HFFc6 (cell line): ENCODE measurements at regions not wholly inside any gene's neighbourhood (a gene's known extent, or its start where the extent isn't known, plus 50 kb on each side); places are given as distances from the start of the nearest gene placed in this dataset.

Source experiments
- DNase-seq: peaks from one replicate; pipeline ENCODE4 v3.0.0-alpha.2; 2018
- H3K27ac Mint-ChIP-seq: 2 replicates; pipeline ENCODE4 v1.8.0; 2020; ENCODE audit warnings: mild to moderate bottlenecking, mixed read lengths
- H3K27me3 Mint-ChIP-seq: 2 replicates; pipeline ENCODE4 v1.8.0; 2021; ENCODE audit warnings: mild to moderate bottlenecking, moderate library complexity, mixed read lengths; ENCODE audit not compliant: insufficient read depth
- H3K36me3 Mint-ChIP-seq: 2 replicates; pipeline ENCODE4 v1.8.0; 2021; ENCODE audit warnings: low read depth, mixed read lengths
- H3K4me1 Mint-ChIP-seq: 2 replicates; pipeline ENCODE4 v1.8.0; 2020; ENCODE audit warnings: low read depth, mixed read lengths
- H3K4me3 Mint-ChIP-seq: 2 replicates; pipeline ENCODE4 v1.8.0; 2020; ENCODE audit warnings: mild to moderate bottlenecking, moderate library complexity, mixed read lengths
- H3K9me3 Mint-ChIP-seq: 2 replicates; pipeline ENCODE4 v1.8.0; 2020; ENCODE audit warnings: mild to moderate bottlenecking, mixed read lengths
- TF ChIP-seq, protein P1 (sequence below): fragments of 200-600 bp; sonication (generic); IDR thresholded peaks from 2 replicates; pipeline ENCODE4 v1.5.0; 2021; ENCODE audit warnings: antibody characterized with exemption, mild to moderate bottlenecking

DNA sequence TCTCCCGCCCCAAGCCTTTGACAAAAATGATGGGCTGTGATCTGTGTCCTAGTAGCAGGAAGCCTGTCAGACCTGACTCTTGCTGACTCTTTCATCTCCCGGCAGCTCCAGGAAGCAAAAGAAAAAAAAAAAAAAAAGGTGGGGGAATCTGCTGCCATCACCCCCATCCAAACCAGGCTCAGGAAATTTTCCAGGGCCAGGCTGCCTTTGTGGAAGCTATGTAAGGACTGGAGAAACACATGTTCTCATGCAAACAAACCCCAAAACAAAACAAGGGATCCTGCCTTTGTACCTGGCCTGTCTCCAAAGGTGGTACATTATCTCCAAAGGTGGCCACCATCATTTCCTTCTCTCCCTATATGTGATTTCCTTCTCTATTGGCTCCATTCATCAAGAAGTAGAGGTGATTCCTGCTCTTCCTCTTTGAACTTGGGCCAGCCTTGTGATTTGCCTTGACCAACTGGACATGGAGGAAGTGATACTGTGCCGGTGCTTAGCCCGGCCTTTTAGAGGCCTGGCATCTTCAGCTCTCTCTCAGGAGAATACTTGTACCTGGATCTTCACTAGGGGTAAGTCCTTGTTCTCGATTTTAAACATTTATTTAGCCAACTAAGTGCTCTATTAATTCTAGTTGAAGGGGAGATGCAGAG, 192.2 kb upstream of the SVIL start:
- no peaks in the 10 kb centered on the region for H3K36me3 Mint-ChIP-seq
- TF ChIP-seq, protein P1, sequence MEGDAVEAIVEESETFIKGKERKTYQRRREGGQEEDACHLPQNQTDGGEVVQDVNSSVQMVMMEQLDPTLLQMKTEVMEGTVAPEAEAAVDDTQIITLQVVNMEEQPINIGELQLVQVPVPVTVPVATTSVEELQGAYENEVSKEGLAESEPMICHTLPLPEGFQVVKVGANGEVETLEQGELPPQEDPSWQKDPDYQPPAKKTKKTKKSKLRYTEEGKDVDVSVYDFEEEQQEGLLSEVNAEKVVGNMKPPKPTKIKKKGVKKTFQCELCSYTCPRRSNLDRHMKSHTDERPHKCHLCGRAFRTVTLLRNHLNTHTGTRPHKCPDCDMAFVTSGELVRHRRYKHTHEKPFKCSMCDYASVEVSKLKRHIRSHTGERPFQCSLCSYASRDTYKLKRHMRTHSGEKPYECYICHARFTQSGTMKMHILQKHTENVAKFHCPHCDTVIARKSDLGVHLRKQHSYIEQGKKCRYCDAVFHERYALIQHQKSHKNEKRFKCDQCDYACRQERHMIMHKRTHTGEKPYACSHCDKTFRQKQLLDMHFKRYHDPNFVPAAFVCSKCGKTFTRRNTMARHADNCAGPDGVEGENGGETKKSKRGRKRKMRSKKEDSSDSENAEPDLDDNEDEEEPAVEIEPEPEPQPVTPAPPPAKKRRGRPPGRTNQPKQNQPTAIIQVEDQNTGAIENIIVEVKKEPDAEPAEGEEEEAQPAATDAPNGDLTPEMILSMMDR: no peak
- no peaks in the 10 kb centered on the region for H3K4me1 Mint-ChIP-seq
- peaks cover 39% of the 10 kb centered on the region for H3K27me3 Mint-ChIP-seq
- no peak overlapping the region for H3K4me3 Mint-ChIP-seq
- H3K9me3 Mint-ChIP-seq: no peaks in the 10 kb centered on the region; the same call in 1 of the 2 replicates
- H3K27ac Mint-ChIP-seq: no peak overlapping the region
- no peak for DNase-seq

GRCh38 chr10:29826221-29826620, 191.4 kb upstream of the SVIL start:
- H3K27me3 Mint-ChIP-seq: peaks cover 41% of the 10 kb centered on the region
- TF ChIP-seq, protein P1: no peak
- H3K36me3 Mint-ChIP-seq: no peaks in the 10 kb centered on the region
- no peak overlapping the region for H3K27ac Mint-ChIP-seq
- H3K4me1 Mint-ChIP-seq: no peaks in the 10 kb centered on the region
- DNase-seq: no peak
- H3K9me3 Mint-ChIP-seq: no peaks in the 10 kb centered on the region; the same call in 1 of the 2 replicates
- no peak overlapping the region for H3K4me3 Mint-ChIP-seq

DNA sequence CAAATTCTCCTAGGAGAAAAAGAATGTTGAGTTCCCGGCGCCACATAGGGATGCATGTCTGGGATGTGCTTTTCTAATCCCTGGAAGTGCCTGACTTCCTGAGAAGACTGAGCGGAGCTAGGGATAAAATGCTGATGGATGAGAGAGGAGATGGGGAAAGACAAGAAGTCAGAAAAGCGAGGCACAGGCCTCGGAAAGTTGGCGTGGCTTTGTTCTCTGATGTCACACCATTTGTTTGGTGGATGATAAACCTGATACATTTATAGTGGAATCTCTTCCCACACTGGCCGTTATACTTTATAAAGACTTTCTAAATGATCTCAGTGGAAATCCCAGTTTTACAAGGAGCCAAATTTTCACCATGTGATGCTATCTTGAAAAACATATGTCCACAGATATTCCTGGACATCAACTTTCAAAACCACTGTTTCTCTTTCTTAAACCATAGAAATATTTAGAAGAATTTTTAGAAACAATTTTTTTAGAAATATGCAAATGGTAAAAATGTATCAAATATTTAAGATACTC, 188.8 kb upstream of the SVIL start:
- Mint-ChIP-seq H3K27ac (no peak overlapping the region), H3K9me3 (no peaks in the 10 kb centered on the region; the same call in 1 of the 2 replicates), H3K4me3 (no peak overlapping the region), H3K4me1 (no peaks in the 10 kb centered on the region), H3K27me3 (peaks cover 39% of the 10 kb centered on the region), H3K36me3 (no peaks in the 10 kb centered on the region)
- no peak for DNase-seq
- TF ChIP-seq, protein P1: no peak

GRCh38 chr10:29820890-29821461, 186.2 kb upstream of the SVIL start:
- peaks cover 40% of the 10 kb centered on the region for H3K27me3 Mint-ChIP-seq
- TF ChIP-seq, protein P1: no peak
- H3K4me1 Mint-ChIP-seq: no peaks in the 10 kb centered on the region
- no peak overlapping the region for H3K27ac Mint-ChIP-seq
- no peaks in the 10 kb centered on the region for H3K9me3 Mint-ChIP-seq
- DNase-seq: no peak
- H3K36me3 Mint-ChIP-seq: no peaks in the 10 kb centered on the region
- H3K4me3 Mint-ChIP-seq: no peak overlapping the region

DNA sequence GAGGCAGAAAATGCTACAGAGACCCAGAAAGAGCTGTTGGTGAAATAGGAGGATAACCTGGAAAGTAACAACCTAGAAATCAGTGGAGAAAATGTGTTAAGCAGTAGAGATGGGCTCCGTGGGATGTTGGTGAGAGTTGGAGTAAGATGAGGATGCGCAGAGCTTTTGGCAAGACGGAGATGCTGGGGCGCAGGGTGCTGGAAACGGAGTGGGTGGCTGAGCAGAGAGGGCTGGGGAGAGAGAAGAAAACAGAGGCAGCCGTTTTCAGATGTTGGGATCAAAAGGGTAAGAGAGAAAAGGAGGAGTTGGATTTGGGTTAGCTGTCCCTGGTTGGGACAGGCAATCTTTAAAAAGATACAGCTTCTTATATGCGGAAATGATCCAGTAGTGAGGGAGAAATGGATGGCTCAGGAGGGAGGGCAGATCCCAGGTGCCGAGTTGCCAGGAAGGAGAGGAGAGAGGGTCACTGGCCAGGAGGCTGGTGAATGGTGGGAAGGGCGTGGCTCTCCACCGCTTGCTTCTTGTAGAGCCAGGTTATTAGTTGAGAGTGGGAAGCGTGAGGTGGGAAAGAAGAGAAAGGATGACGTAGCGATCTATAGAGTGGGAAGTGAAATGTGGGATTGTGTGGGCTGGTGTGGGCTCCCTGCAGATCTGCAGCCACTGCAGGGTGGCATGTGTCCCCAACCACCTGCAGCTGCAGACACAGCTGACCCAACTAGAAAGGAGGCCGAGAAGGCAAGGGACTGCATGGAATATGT, 182.2 kb upstream of the SVIL start:
- Mint-ChIP-seq H3K36me3 (no peaks in the 10 kb centered on the region), H3K9me3 (no peaks in the 10 kb centered on the region), H3K4me3 (no peak overlapping the region), H3K27me3 (peaks cover 33% of the 10 kb centered on the region), H3K27ac (no peak overlapping the region), H3K4me1 (peaks cover 6% of the 10 kb centered on the region)
- TF ChIP-seq, protein P1: no peak
- no peak for DNase-seq
